KOPT-K1 (cell line): ENCODE measurements at regions not wholly inside any gene's neighbourhood (a gene's known extent, or its start where the extent isn't known, plus 50 kb on each side); places are given as distances from the start of the nearest gene placed in this dataset.
A peak's percentile ranks its signal among the peaks of the same experiment; 100 is the strongest.
"Not testable (repeated sequence)": the region's sequence is repeated elsewhere in the genome, so short reads cannot be mapped to it uniquely, and the experiment has no call there.

Experiments
- H3K27ac ChIP-seq: fragments of 200-600 bp; sonication (generic); 2 replicates; pipeline ENCODE4 v1.5.1; 2016; ENCODE audit warnings: antibody characterized with exemption, mild to moderate bottlenecking, low read depth, low read length; ENCODE audit not compliant: poor library complexity, severe bottlenecking
- H3K36me3 ChIP-seq: fragments of 200-600 bp; sonication (generic); 2 replicates; pipeline ENCODE4 v1.5.1; 2017; ENCODE audit warnings: antibody characterized with exemption, mild to moderate bottlenecking, low read length, moderate library complexity; ENCODE audit not compliant: insufficient read depth
- H3K9me3 ChIP-seq: fragments of 200-600 bp; sonication (generic); 2 replicates; pipeline ENCODE4 v1.5.1; 2017; ENCODE audit warnings: antibody characterized with exemption, low read length, mild to moderate bottlenecking; ENCODE audit not compliant: insufficient read depth, poor library complexity, severe bottlenecking

DNA sequence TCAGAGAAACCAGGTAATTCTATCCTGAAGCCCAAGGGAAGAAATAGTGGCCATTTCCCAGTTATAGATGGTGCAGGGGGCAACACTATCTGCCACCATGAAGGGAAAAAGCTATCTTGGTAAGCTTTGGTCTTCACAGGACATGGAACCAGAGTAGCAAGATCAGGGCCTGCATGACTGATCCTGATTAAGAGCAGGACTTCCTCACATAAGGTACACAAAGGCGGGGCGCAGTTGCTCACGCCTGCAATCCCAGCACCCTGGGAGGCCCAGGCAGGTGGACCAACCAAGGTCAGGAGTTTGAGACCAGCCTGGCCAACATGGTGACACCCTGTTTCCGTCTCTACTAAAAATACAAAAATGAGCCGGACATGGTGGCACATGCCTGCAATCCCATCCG lies 148.4 kb upstream of the USP9X start:
- Histone ChIP-seq H3K36me3 (no peaks in the 10 kb centered on the region), H3K27ac (no peak overlapping the region), H3K9me3 (no peaks in the 10 kb centered on the region)

DNA sequence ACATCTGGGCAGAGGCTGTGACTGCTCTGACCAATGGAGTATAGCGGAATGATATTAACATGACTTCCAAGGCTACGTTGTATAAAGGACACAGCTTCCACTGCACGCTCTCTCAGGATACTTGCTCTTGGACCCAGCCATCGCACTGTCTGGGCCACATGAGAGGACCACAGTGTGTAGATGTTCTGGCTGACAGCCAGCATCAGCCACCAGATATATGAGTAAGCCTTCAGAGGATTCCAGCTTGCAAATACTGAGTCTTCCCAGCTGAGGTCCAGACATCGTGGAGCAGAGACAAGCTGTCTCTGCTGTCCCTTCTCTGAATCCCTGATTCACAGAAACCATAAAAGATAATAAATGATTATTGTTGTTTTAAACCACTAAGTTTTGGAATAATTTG lies 146.8 kb upstream of the USP9X start:
- no peak overlapping the region for H3K27ac ChIP-seq
- no peaks in the 10 kb centered on the region for H3K36me3 ChIP-seq
- H3K9me3 ChIP-seq = no peaks in the 10 kb centered on the region

GRCh38 chrX:40943093-40943641 lies 142.1 kb upstream of the USP9X start:
- Histone ChIP-seq H3K36me3 (no peaks in the 10 kb centered on the region), H3K27ac (no peak overlapping the region), H3K9me3 (no peaks in the 10 kb centered on the region)

GRCh38 chrX:40945361-40945713 lies 139.9 kb upstream of the USP9X start:
- H3K27ac ChIP-seq = no peak overlapping the region
- no peaks in the 10 kb centered on the region for H3K36me3 ChIP-seq
- no peaks in the 10 kb centered on the region for H3K9me3 ChIP-seq

GRCh38 chrX:40947276-40947675 lies 138.0 kb upstream of the USP9X start:
- Histone ChIP-seq H3K36me3 (no peaks in the 10 kb centered on the region), H3K27ac (no peak overlapping the region), H3K9me3 (no peaks in the 10 kb centered on the region)

GRCh38 chrX:40949071-40949470 lies 136.2 kb upstream of the USP9X start:
- no peak overlapping the region for H3K27ac ChIP-seq
- no peaks in the 10 kb centered on the region for H3K36me3 ChIP-seq
- no peaks in the 10 kb centered on the region for H3K9me3 ChIP-seq

- Histone ChIP-seq H3K36me3 (no peaks in the 10 kb centered on the region), H3K9me3 (no peaks in the 10 kb centered on the region), H3K27ac (no peak overlapping the region)
Measured at GRCh38 chrX:40950546-40950945, 134.7 kb upstream of the USP9X start.

DNA sequence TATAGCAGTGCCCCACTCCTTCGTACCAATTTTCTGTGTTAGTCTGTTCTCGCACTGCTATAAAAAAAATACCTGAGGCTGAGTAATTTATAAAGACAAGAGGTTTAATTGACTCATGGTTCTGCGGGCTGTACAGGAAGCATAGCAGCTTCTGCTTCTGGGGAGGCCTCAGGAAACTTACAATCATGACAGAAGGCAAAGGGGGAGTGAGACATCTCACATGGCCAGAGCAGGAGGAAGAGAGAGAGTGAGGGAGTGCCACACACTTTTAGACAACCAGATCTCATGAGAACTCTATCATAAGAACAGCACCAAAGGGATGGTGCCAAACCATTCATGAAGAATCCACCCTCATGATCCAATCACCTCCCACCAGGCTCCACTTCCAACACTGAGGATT lies 133.8 kb upstream of the USP9X start:
- H3K27ac ChIP-seq, H3K9me3 ChIP-seq, H3K36me3 ChIP-seq: not testable (repeated sequence)

GRCh38 chrX:40952855-40953254 lies 132.4 kb upstream of the USP9X start:
- H3K27ac ChIP-seq = peak overlapping the region; percentile 41
- no peaks in the 10 kb centered on the region for H3K9me3 ChIP-seq
- H3K36me3 ChIP-seq = no peaks in the 10 kb centered on the region

DNA sequence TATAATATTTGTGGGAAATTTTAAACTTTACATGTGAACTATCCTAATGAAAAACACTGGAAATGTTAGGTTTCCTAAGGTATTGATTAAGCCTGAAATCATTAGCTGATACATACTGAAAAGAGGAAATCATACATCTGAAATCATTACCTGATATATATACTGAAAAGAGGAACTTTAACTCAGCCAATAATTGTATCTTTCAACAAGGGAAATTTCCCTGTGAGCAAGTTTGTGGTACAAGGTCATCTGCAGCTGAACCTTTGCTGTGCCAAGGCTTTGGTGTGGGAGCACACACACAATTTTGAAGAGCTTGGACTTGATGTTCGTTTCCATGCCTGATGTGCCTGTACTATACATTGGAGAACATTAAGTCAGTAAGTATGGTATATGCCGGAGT lies 131.9 kb upstream of the USP9X start:
- Histone ChIP-seq H3K36me3 (no peaks in the 10 kb centered on the region), H3K27ac (peak overlapping the region; percentile 41), H3K9me3 (no peaks in the 10 kb centered on the region)

DNA sequence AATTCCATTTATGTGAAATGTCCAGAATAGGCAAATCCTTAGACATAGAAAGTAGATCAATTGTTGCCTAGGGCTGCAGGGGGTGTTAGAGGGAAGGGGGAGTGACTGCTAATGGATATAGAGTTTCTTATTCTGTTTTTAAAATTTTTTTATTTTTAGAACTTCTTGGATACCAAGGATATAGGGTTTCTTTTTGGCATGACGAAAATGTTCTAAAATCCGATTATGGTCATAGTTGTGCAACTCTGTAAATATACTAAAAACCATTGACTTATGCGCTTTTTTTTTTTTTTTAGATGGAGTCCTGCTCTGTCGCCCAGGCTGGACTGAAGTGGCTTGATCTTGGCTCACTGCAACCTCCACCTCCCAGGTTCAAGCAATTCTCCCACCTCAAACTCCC lies 125.2 kb upstream of the USP9X start:
- no peaks in the 10 kb centered on the region for H3K36me3 ChIP-seq
- no peaks in the 10 kb centered on the region for H3K9me3 ChIP-seq

DNA sequence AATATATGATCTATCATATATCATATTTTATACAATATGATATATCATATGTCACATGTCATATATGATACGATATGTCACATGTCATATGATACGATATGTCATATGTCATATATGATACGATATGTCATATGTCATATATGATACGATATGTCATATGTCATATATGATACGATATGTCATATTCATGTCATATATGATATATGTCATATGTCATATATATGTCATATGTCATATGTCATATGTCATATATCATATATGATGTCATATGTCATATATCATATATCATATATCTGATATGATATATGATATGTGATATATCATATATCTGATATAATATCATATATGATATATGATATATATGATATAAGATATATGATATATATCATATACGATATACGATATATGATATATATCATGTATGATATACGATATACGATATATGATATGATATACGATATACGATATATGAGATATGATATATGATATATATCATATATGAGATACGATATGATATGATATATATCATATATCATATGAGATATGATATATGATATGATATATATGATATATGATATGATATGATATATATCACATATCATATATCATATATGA lies 122.3 kb upstream of the USP9X start:
- no peaks in the 10 kb centered on the region for H3K36me3 ChIP-seq
- H3K27ac ChIP-seq = no peak overlapping the region
- H3K9me3 ChIP-seq = no peaks in the 10 kb centered on the region

More for the DNA sequence above, 125.2 kb upstream of the USP9X start:
- H3K27ac ChIP-seq = no peak overlapping the region

DNA sequence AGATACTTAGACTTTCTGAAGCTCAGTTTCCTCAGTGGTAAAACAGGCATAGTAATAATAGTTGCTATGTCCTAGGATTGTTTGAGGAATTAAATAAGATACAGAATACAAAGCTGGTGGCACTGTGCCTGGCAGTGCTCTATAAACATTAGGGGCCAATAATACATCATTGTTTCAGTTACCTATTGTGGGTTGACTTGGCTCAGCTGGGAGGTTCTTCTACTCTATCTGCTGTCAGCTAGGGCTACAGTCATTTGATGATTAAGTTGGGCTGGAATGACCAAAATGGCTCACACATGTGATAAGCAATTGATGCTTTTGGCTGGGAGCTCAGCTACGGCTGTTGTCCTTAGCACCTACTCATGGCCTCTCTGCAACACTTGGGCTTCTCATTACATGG lies 121.2 kb upstream of the USP9X start:
- Histone ChIP-seq H3K9me3 (no peaks in the 10 kb centered on the region), H3K36me3 (no peaks in the 10 kb centered on the region), H3K27ac (no peak overlapping the region)

- no peak overlapping the region for H3K27ac ChIP-seq
- H3K36me3 ChIP-seq = no peaks in the 10 kb centered on the region
- H3K9me3 ChIP-seq = no peaks in the 10 kb centered on the region
Measured at GRCh38 chrX:40964633-40965586, 120.3 kb upstream of the USP9X start.

DNA sequence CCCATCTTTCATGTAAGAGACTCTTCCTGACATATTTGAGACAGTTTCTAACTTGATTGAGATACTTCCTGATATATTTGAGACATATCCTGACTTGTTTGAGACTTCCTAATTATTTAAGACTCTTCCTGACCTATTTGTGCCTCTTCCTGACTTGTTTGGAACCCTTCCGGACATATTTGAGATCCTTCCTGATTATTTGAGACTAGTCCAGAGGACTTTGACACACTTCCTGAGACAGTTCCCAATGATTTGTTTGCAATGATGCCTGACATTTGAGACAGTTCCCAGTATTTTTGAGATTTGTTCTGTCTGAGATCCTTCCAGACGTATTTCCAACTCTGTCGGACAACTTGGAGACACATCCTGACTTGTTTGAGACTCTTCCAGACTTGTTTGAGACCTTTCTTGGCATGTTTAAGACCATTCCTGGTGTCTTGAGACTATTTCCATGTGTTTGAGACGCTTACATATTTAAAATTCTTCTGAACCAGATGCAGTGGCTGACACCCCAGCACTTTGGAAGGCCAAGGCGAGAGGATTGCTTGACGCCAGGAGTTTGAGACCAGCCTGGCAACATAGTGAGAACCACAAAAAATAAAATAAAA lies 118.9 kb upstream of the USP9X start:
- no peaks in the 10 kb centered on the region for H3K36me3 ChIP-seq
- no peak overlapping the region for H3K27ac ChIP-seq
- no peaks in the 10 kb centered on the region for H3K9me3 ChIP-seq
